ENCODE measurements at regions not wholly inside any gene's neighbourhood (a gene's known extent, or its start where the extent isn't known, plus 50 kb on each side); places are given as distances from the start of the nearest gene placed in this dataset.

DNA sequence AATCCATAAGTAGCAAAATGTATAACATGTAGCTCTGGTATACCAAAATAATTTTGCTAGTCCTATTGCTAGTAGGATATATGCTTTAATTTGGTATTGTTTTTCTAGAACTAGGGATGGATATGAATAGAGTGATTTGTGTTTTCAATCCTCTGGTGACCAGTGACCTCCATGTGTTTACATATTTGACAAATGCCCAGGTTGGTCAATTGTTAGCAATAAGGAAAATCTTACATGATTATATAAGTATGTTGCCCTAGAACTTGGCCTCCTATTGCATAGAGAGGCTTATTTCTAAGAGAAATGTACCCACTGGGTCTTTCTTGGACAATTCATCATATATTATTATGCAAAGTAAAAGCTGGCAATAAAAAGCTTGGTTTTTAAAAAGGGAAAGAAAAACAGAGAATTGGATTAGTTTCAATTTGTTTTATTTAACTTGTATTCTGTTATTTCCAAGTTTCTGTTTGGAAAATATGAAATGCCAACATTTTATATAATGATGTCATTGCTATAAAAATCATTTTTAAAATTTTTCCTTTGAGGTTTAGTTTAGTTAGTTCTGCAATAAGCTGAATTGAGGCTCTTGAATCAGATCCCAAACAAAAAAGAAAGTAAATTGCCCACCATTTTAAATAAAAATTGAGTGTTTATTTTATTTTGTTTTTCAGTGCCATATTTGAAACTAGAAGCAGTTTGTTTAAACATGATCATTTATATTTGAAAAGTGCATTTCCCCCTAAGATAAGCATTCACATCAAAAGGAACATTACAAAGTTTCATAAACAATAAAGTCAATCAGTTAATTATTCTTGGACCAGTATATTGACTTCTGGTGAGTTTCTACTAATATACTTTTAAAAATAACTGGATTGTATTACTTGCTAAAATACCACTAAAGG lies 210.9 kb downstream of the ZC3H11B start:
- no peak for DNase-seq (ENCODE audit: low spot score)

DNA sequence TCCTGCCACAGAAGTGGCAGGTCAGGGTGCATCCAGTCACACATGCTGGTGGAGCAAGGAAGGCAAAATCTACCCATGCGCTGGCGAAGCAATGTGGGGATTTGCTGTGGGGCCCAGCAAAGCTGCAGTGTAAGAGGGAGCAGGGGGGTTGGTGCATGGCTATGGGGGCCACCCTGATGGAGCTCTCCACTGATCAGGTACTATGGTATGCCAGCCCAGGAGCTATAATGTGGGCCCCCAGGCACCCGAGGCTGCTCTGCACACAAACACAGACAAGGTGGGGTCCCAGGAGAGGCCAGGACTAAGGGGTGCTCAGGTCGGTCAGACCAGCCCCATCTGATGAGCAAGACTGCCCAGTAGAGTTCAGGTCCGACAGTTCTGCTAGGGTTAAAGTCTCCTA lies 213.5 kb downstream of the ZC3H11B start:
- DNase-seq (ENCODE audit: low spot score) = no peak

DNA sequence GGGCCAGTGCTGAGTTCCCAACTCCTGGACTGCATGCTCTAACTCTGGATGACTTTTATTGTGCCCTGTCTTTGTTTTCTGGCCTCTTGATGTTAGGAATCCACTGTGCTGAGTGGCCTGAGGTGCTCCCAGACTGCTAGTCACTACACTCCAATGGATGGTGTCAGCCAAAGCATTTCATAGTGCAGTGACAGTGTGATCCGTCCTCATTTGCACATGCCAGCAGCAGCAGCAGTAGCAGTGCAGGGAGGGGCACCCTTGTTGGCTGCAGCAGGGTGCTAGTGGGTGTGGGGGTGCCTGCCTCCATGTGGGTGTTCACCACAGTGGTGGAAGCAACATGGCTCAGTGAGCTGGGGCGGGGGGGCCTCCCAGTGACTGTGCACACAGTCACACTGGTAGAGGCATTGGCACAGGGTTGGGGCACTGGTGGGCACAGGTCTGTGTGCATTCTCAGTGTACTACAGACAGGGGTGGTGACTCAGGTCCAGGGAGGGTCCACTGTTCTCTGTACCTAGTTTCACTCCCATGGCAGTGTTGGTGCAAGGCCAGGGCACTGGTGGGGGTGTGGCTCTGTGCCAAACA lies 214.0 kb downstream of the ZC3H11B start:
- no peak for DNase-seq (ENCODE audit: low spot score)

DNA sequence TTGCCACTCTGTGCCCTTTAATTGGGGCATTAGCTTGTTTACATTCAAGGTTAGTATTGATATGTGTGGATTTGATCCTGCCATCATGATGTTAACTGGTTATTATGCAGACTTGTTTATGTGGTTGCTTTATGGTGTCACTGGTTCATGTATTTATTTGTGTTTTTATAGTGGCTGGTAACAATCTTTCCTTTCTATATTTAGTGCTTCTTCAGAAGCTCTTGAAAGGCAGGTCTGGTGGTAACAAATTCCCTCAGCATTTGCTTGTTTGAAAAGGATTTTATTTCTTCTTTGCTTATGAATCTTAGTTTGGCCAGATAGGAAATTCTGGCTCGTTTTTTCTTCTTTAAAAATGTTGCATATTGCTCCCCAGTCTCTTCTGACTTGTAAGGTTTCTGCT lies 215.4 kb downstream of the ZC3H11B start:
- DNase-seq (ENCODE audit: low spot score) = no peak

DNA sequence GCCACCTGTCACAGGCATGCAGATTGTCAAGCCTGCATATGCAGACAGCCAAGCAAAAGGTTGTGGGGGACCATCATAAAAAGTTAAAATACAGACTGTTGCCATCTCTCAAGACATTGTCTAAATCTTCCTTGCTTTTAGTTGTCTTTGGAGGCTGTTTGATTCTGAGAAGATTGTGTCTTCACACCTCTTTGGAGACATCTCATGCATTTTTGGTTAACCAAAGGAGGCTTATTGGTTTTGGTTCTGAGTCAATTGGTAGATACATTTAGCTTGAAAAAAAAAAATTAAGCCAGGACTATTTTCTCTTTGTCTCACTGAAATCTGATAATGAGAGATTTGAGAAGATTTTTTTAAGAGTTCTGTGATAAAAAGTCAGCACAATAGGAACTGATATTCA lies 217.6 kb downstream of the LYPLAL1 start:
- no peak for DNase-seq (ENCODE audit: low spot score)

DNA sequence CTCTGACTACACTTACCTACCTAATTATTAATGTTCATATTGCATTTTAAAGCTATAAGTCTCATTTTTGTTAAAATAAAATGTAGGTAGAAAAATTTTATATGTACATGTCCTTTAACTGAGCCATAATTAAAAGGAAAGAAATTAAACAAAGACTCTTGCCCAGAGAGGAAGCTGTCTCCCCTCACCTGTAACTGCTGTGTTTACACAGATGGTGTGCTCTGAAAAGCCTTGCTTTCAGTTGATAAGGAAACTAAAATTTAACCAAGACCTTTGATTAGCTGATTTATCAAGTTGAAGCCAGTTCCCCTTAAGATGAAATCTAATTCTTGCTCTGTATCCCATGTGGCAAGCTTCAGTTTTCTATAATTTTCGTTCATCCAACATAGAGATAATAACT lies 213.5 kb downstream of the LYPLAL1 start:
- no peak for DNase-seq (ENCODE audit: low spot score)

DNA sequence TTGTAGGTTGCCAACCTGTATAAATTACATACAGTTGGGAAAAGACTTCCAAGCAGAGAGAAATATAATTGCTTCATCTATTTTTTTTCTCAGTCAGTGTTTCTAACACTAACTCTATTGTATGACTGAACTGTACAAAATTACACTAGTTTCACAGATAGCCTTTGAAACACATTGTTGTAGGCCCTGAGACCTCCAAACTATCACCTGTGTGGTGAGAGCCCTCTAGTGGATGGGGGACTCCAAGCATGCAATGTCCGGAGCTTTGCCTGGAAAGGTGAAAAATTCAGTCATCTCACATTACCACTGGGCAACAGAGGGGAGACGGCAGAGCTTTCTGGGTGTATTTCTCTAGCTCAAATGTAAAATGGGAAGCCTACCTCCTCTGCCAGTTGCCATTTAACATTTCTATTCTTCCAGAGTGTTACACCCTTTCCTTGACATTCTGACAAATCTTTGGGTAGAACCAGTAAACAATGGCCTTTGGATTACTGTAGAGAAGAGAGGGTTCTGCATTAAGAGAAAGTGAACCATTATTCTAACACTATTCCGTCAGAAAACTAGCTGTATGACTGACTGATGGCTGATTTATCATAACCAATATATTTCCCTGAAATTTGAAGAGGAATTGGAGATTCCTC lies 212.2 kb downstream of the LYPLAL1 start:
- DNase-seq (ENCODE audit: low spot score) = no peak

DNA sequence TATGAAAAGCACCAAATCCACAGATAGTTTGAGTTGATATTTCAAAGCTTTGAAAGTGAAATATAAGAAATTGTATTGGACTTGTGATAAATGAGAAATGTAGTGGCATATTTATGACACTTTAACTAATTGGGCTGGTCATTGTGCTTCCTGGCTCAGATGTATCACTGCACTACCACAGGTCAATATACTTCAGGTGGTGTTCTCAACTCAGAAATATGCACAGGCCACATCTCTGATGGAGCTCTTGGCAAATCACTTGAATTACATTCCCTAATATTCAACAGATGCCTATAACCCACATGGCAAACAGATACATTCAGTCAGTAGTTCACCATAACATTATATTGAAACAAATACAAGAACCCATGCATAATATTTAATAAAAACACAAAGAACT lies 209.6 kb downstream of the LYPLAL1 start:
- DNase-seq (ENCODE audit: low spot score) = no peak

DNA sequence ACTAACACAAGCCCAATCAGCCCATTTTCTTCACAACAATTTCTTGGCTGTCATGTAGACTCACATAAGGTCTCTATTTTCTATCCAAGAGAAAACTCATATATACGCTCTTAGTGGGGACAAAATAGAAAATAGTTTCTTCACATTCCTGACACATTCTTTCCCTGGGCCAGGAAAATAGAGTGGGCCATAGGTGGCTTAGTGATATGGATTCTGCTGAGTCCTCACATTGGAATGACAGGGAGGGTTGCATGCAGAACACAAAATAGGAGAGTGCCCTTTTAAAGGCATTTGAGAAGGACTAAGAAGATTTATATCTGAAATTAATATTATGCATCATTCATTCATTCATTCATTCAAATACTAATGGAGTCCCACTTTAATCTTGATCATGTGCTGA lies 207.7 kb downstream of the LYPLAL1 start:
- DNase-seq (ENCODE audit: low spot score) = no peak

DNA sequence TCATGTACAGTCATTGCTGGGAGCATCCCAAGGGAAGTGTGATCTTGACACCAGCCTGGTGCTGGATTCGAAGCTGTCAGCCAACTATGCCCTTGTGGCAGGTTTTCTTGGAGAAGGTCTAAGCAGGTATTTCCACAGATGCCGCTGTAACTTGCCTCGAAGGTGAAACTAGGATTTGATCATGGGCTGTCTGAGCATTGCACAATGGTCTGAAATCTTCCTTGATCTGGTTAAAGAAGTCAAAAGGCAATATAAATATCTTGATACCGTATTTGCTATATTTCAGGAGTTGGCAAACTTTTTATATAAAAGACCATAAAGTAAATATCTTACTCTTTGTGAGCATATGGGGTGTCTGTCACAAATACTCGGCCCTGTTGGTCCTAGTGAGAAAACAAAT lies 206.8 kb downstream of the LYPLAL1 start:
- no peak for DNase-seq (ENCODE audit: low spot score)

DNA sequence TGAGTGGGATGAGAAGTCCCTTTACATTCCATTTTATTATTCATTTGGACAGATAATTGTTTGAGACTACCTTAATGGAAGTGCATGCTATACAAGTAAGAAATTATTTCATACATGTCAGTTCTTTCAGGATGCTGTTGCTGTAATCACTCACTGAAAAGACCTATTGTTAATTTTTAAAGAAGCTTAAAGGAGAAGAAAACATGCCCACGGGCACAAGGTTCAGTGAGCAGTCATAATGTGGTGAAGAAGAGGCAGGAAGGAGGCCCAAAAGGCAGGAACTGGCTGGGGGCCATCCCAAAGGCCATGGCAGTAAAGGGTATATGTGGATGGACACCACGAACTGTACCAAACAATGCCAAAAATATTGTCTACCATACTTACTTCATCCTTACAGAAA lies 206.0 kb downstream of the LYPLAL1 start:
- no peak for DNase-seq (ENCODE audit: low spot score)

GRCh38 chr1:219374636-219375035 lies 201.0 kb downstream of the LYPLAL1 start:
- DNase-seq (ENCODE audit: low spot score) = no peak

DNA sequence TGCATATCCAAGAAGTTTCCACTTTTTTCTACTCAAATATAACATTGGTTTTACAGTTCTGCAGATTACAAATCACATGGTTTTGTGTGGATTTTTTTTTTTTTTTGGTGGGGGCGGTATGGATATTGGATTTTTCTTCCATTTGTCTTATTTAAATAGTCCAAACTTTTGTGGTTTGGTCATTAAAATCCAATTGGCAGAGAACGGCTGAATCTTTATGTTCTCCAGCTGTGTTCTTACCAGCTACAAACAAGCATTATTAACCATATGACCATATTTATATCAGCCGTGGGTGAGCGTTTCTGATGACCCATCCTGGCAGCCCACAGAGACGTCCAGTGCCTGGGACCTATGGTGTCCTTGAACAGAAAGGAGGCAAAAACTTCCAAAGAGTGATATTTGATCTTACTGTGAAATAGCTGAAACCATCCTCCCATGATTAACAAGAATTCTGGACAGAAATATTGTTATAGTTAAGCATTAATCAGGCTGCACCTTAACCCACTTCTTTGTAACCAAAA lies 200.4 kb downstream of the LYPLAL1 start:
- DNase-seq (ENCODE audit: low spot score) = no peak

DNA sequence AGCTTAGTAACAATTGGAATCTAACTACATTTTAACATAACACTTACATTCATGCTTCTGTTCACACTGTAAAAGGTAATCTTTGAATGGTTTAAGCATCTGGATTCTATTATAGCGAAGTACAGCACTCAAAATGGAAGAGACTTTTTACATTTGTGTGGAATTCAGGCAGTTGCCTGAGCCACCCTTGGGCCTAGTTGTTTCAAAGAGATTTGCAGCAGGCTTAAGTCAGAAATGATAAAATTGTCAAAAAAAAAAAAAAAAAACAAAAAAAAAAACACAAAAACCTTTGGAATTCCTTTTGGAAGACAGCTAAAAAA lies 199.9 kb downstream of the LYPLAL1 start:
- no peak for DNase-seq (ENCODE audit: low spot score)

DNA sequence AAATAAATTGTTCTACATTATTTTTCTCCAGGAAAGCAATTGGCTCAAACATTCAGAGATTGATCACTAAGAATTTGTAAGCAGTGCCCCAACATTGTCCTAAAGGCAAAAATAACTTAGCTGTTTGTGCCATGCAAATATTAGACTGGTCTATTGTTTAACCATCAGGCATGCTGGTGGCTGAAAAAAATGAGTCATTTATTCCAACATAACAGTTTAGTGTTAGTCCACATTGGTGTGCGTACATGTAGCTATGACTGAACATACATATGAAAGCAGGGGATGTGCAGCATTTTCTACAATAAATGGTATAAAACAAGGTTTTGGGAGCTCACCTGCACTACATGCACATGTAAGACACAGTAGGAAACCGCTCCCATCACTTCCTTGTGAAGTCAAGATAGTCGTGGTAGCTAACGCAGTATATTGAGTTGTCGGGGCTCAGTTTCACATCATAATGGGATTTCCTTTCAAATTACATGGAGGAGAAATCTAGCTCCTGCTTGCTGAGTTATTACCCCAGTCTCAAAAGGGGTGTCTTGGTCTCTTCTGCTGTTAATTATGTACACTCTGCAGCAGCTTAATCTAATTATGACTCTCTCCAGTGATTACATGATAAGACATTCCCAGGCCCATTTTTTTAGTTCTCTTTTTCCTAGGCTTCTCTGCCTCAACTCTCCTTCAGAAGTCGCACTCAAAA lies 199.4 kb downstream of the LYPLAL1 start:
- DNase-seq (ENCODE audit: low spot score) = no peak

DNA sequence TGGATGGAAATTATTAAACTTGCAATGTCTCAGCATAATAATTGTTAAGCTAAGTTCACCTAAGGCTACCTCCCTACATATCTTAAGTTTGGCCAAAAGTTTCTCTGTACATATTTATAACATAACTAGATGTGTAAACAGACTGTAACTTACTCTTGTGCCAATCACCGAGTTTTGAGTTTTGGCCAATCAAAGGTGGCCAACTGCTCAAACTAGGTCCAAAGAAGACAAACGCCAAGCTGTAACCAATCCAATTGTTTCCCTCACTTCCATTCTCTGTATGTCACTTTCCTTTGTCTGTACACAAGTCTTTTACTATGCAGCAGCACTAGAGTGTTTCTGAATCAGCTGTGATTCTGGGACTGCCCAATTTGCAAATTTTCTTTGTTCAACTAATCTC lies 197.8 kb downstream of the LYPLAL1 start:
- DNase-seq (ENCODE audit: low spot score) = no peak

- no peak for DNase-seq (ENCODE audit: low spot score)
Measured at GRCh38 chr1:219367496-219367895, 193.8 kb downstream of the LYPLAL1 start.

DNA sequence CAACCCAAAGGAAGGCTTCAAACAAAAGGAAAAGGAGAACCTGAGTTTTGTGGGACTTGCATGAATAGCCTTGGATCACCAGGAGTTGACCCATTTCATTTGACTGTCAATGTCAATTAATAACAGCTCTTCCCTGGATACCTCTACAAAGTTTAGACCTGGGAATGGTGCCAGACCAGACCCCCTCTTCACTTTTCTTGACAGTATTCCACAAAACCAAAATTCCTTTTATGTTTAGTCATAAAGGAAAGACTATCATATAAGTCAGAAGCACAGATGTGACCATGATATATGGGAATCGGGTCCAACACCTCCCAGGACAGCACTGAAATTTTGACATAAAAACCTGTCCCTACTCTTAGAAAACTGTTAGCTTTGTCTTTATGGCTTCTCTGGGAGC lies 191.8 kb downstream of the LYPLAL1 start:
- DNase-seq (ENCODE audit: low spot score) = no peak

GRCh38 chr1:219362702-219363101 lies 189.0 kb downstream of the LYPLAL1 start:
- DNase-seq (ENCODE audit: low spot score) = no peak

- no peak for DNase-seq (ENCODE audit: low spot score)
Measured at GRCh38 chr1:219359126-219359525, 185.4 kb downstream of the LYPLAL1 start.

GRCh38 chr1:219358080-219358479 lies 184.4 kb downstream of the LYPLAL1 start:
- no peak for DNase-seq (ENCODE audit: low spot score)

- DNase-seq (ENCODE audit: low spot score) = no peak
Measured at GRCh38 chr1:219354962-219355361, 181.3 kb downstream of the LYPLAL1 start.
